H1 (cell line): ENCODE measurements at regions not wholly inside any gene's neighbourhood (a gene's known extent, or its start where the extent isn't known, plus 50 kb on each side); places are given as distances from the start of the nearest gene placed in this dataset.

Experiments used
- KDM5A ChIP-seq: fragments of 200-600 bp; IDR thresholded peaks from 2 replicates; pipeline ENCODE4 v1.7.1; 2012; ENCODE audit warnings: mild to moderate bottlenecking, low read length, inconsistent platforms, mixed read lengths
- SP1 ChIP-seq: IDR thresholded peaks from 2 replicates; pipeline ENCODE4 v1.6.1; 2011; ENCODE audit warnings: low read depth, low read length

- TF ChIP-seq SP1 (no peak), KDM5A (no peak)
Observed at GRCh38 chr10:3976718-3977117, 191.7 kb upstream of the KLF6 start (continued).
